Central memory CD8-positive, alpha-beta T cell (primary cell): ENCODE measurements at regions not wholly inside any gene's neighbourhood (a gene's known extent, or its start where the extent isn't known, plus 50 kb on each side); places are given as distances from the start of the nearest gene placed in this dataset.

Experiments used
- ATAC-seq: fragments of 150-1000 bp; cut with Tn5 transposase; replicated peaks from 2 replicates; pipeline ENCODE4 v1.10.0; 2022; ENCODE audit warnings: mild to moderate bottlenecking, moderate FRiP score, moderate number of reproducible peaks; ENCODE audit not compliant: poor library complexity, severe bottlenecking; ENCODE audit errors: extremely low read depth
- DNase-seq, 2 donors: peaks; one replicate each; pipeline ENCODE4 v3.0.0; 2021; ENCODE audit warnings: low spot score in 2 of 2
- H3K27ac Mint-ChIP-seq: one replicate; pipeline ENCODE4 v1.8.0; 2022; ENCODE audit warnings: low read depth, mild to moderate bottlenecking, moderate library complexity, mixed read lengths
- H3K27me3 Mint-ChIP-seq: one replicate; pipeline ENCODE4 v1.8.0; 2022; ENCODE audit warnings: mixed read lengths
- H3K36me3 Mint-ChIP-seq: one replicate; pipeline ENCODE4 v1.8.0; 2022; ENCODE audit warnings: mild to moderate bottlenecking, moderate library complexity, mixed read lengths; ENCODE audit not compliant: insufficient read depth
- H3K4me1 Mint-ChIP-seq: one replicate; pipeline ENCODE4 v1.8.0; 2022; ENCODE audit warnings: mixed read lengths
- H3K4me3 Mint-ChIP-seq: one replicate; pipeline ENCODE4 v1.8.0; 2022; ENCODE audit warnings: mild to moderate bottlenecking, moderate library complexity, mixed read lengths
- H3K9me3 Mint-ChIP-seq: one replicate; pipeline ENCODE4 v1.8.0; 2022; ENCODE audit warnings: mixed read lengths

- H3K4me3 Mint-ChIP-seq = no peak overlapping the region
- H3K27me3 Mint-ChIP-seq = no peaks in the 10 kb centered on the region
- no peaks in the 10 kb centered on the region for H3K9me3 Mint-ChIP-seq
- DNase-seq (no peak), ATAC-seq (no peak)
- no peaks in the 10 kb centered on the region for H3K4me1 Mint-ChIP-seq
- H3K36me3 Mint-ChIP-seq = no peaks in the 10 kb centered on the region
- no peak overlapping the region for H3K27ac Mint-ChIP-seq
Observed at GRCh38 chr5:124692950-124693349, 53.5 kb downstream of the ZNF608 start.

GRCh38 chr5:124692324-124692723 is 54.1 kb downstream of the ZNF608 start:
- no peak for ATAC-seq
- H3K4me1 Mint-ChIP-seq = no peaks in the 10 kb centered on the region
- H3K4me3 Mint-ChIP-seq = no peak overlapping the region
- no peaks in the 10 kb centered on the region for H3K36me3 Mint-ChIP-seq
- no peaks in the 10 kb centered on the region for H3K27me3 Mint-ChIP-seq
- no peak overlapping the region for H3K27ac Mint-ChIP-seq
- H3K9me3 Mint-ChIP-seq = no peaks in the 10 kb centered on the region
- DNase-seq = no peak

GRCh38 chr5:124689653-124690052 is 56.8 kb downstream of the ZNF608 start:
- no peak for DNase-seq
- Mint-ChIP-seq H3K36me3 (no peaks in the 10 kb centered on the region), H3K9me3 (no peaks in the 10 kb centered on the region), H3K4me3 (no peak overlapping the region), H3K27me3 (no peaks in the 10 kb centered on the region), H3K27ac (no peak overlapping the region), H3K4me1 (no peaks in the 10 kb centered on the region)
- ATAC-seq = no peak

GRCh38 chr5:124686239-124687004 is 60.0 kb downstream of the ZNF608 start:
- DNase-seq (no peak), ATAC-seq (no peak)
- no peaks in the 10 kb centered on the region for H3K4me1 Mint-ChIP-seq
- H3K27ac Mint-ChIP-seq = no peak overlapping the region
- H3K9me3 Mint-ChIP-seq = no peaks in the 10 kb centered on the region
- no peak overlapping the region for H3K4me3 Mint-ChIP-seq
- H3K36me3 Mint-ChIP-seq = no peaks in the 10 kb centered on the region
- H3K27me3 Mint-ChIP-seq = no peaks in the 10 kb centered on the region

- ATAC-seq (no peak), DNase-seq (no peak)
- Mint-ChIP-seq H3K36me3 (no peaks in the 10 kb centered on the region), H3K27me3 (no peaks in the 10 kb centered on the region), H3K4me3 (no peak overlapping the region), H3K4me1 (no peaks in the 10 kb centered on the region), H3K9me3 (no peaks in the 10 kb centered on the region), H3K27ac (no peak overlapping the region)
Observed at GRCh38 chr5:124685404-124685930, 61.0 kb downstream of the ZNF608 start.

- H3K27ac Mint-ChIP-seq = no peak overlapping the region
- no peaks in the 10 kb centered on the region for H3K36me3 Mint-ChIP-seq
- no peaks in the 10 kb centered on the region for H3K27me3 Mint-ChIP-seq
- DNase-seq (no peak), ATAC-seq (no peak)
- H3K4me1 Mint-ChIP-seq = no peaks in the 10 kb centered on the region
- H3K4me3 Mint-ChIP-seq = no peak overlapping the region
- H3K9me3 Mint-ChIP-seq = peaks cover 5% of the 10 kb centered on the region
Observed at GRCh38 chr5:124683917-124684555, 62.4 kb downstream of the ZNF608 start.

GRCh38 chr5:124679578-124680199 is 66.8 kb downstream of the ZNF608 start:
- Mint-ChIP-seq H3K9me3 (peaks cover 6% of the 10 kb centered on the region), H3K36me3 (no peaks in the 10 kb centered on the region), H3K4me3 (no peak overlapping the region), H3K27me3 (no peaks in the 10 kb centered on the region), H3K27ac (no peak overlapping the region), H3K4me1 (no peaks in the 10 kb centered on the region)
- DNase-seq = no peak
- ATAC-seq = no peak

- ATAC-seq (no peak), DNase-seq (no peak)
- H3K9me3 Mint-ChIP-seq = peaks cover 6% of the 10 kb centered on the region
- H3K4me1 Mint-ChIP-seq = no peaks in the 10 kb centered on the region
- H3K4me3 Mint-ChIP-seq = no peak overlapping the region
- peaks cover 2% of the 10 kb centered on the region for H3K36me3 Mint-ChIP-seq
- H3K27me3 Mint-ChIP-seq = no peaks in the 10 kb centered on the region
- H3K27ac Mint-ChIP-seq = no peak overlapping the region
Observed at GRCh38 chr5:124678922-124679519, 67.4 kb downstream of the ZNF608 start.

GRCh38 chr5:124678468-124678867 is 68.0 kb downstream of the ZNF608 start:
- Mint-ChIP-seq H3K36me3 (peaks cover 2% of the 10 kb centered on the region), H3K27me3 (no peaks in the 10 kb centered on the region), H3K4me1 (no peaks in the 10 kb centered on the region), H3K4me3 (no peak overlapping the region), H3K27ac (no peak overlapping the region), H3K9me3 (peaks cover 6% of the 10 kb centered on the region)
- DNase-seq (no peak), ATAC-seq (no peak)

GRCh38 chr5:124677374-124678351 is 68.8 kb downstream of the ZNF608 start:
- Mint-ChIP-seq H3K27ac (no peak overlapping the region), H3K36me3 (peaks cover 2% of the 10 kb centered on the region), H3K9me3 (peaks cover 6% of the 10 kb centered on the region), H3K4me3 (no peak overlapping the region), H3K27me3 (no peaks in the 10 kb centered on the region), H3K4me1 (no peaks in the 10 kb centered on the region)
- ATAC-seq (no peak), DNase-seq (no peak)

- no peak for ATAC-seq
- Mint-ChIP-seq H3K9me3 (peaks cover 6% of the 10 kb centered on the region), H3K27ac (no peak overlapping the region), H3K4me1 (no peaks in the 10 kb centered on the region), H3K36me3 (peaks cover 2% of the 10 kb centered on the region), H3K27me3 (no peaks in the 10 kb centered on the region), H3K4me3 (no peak overlapping the region)
- no peak for DNase-seq
Observed at GRCh38 chr5:124675931-124676846, 70.2 kb downstream of the ZNF608 start.
